ACHN (cell line): ENCODE measurements at regions not wholly inside any gene's neighbourhood (a gene's known extent, or its start where the extent isn't known, plus 50 kb on each side); places are given as distances from the start of the nearest gene placed in this dataset.
"Not testable (repeated sequence)": the region's sequence is repeated elsewhere in the genome, so short reads cannot be mapped to it uniquely, and the experiment has no call there.

ENCODE experiments used
- DNase-seq: peaks from one replicate; pipeline ENCODE4 v3.0.0-alpha.2; 2015
- in situ Hi-C: cut with HindIII; loops from 2 replicates; pipeline ENCODE4 v1.10.0; 2017; ENCODE audit warnings: low sequenced_read_pairs, low pct_ligation_motif_present, low pct_unique_long_range_greater_than_20kb

GRCh38 chr6:126643352-126643751 lies 303.4 kb downstream of the CENPW start:
- no peak for DNase-seq
- in situ Hi-C loops: no loop called here

- in situ Hi-C loops: no loop called here
- DNase-seq: no peak
Measured at GRCh38 chr6:126650931-126651330, 311.0 kb downstream of the CENPW start.

- peak; percentile 27 for DNase-seq
- in situ Hi-C loops: no loop called here
Measured at GRCh38 chr6:126657561-126658175, 317.8 kb downstream of the CENPW start.

- DNase-seq: no peak
- in situ Hi-C loops: no loop called here
Measured at GRCh38 chr6:126660376-126660775, 320.5 kb downstream of the CENPW start.

- in situ Hi-C loops: no loop called here
- no peak for DNase-seq
Measured at GRCh38 chr6:126661646-126662045, 321.7 kb downstream of the CENPW start.

- in situ Hi-C loops: no loop called here
- no peak for DNase-seq
Measured at GRCh38 chr6:126662966-126663365, 323.1 kb downstream of the CENPW start.

- no peak for DNase-seq
- in situ Hi-C loops: no loop called here
Measured at GRCh38 chr6:126664271-126664670, 324.4 kb downstream of the CENPW start.

GRCh38 chr6:126665551-126665950 lies 325.6 kb downstream of the CENPW start:
- no peak for DNase-seq
- in situ Hi-C loops: no loop called here

GRCh38 chr6:126667071-126667470 lies 327.2 kb downstream of the CENPW start:
- no peak for DNase-seq
- in situ Hi-C loops: no loop called here

- in situ Hi-C loops: no loop called here
- no peak for DNase-seq
Measured at GRCh38 chr6:126667728-126668127, 327.8 kb downstream of the CENPW start.

- no peak for DNase-seq
Measured at GRCh38 chr6:126672649-126673048, 332.7 kb downstream of the CENPW start.

GRCh38 chr6:126673749-126674148 lies 333.8 kb downstream of the CENPW start:
- DNase-seq, in situ Hi-C loops: not testable (repeated sequence)

More at GRCh38 chr6:126672649-126673048, 332.7 kb downstream of the CENPW start:
- in situ Hi-C loops: no loop called here

- in situ Hi-C loops: no loop called here
Measured at GRCh38 chr6:126682440-126682839, 342.5 kb downstream of the CENPW start.

GRCh38 chr6:126685182-126685581 lies 345.3 kb downstream of the CENPW start:
- DNase-seq: no peak
- in situ Hi-C loops: no loop called here

More at GRCh38 chr6:126682440-126682839, 342.5 kb downstream of the CENPW start:
- no peak for DNase-seq

- in situ Hi-C loops: no loop called here
- no peak for DNase-seq
Measured at GRCh38 chr6:126696921-126697693, 357.2 kb downstream of the CENPW start.

- in situ Hi-C loops: no loop called here
Measured at GRCh38 chr6:126698732-126699240, 358.9 kb downstream of the CENPW start.

GRCh38 chr6:126701676-126702560 lies 362.0 kb downstream of the CENPW start:
- peak; percentile 30 for DNase-seq
- in situ Hi-C loops: no loop called here

More at GRCh38 chr6:126698732-126699240, 358.9 kb downstream of the CENPW start:
- no peak for DNase-seq

GRCh38 chr6:126716032-126716431 lies 376.1 kb downstream of the CENPW start:
- in situ Hi-C loops: no loop called here
- DNase-seq: no peak
